Stomach (tissue), 8 donors: ENCODE measurements at regions not wholly inside any gene's neighbourhood (a gene's known extent, or its start where the extent isn't known, plus 50 kb on each side); places are given as distances from the start of the nearest gene placed in this dataset.
"Not testable (repeated sequence)": the region's sequence is repeated elsewhere in the genome, so short reads cannot be mapped to it uniquely, and the experiment has no call there.

Experiments
- DNase-seq, 2 donors: peaks; one replicate each; pipeline versions ENCODE4 v3.0.0 to v3.0.0-alpha.2; 2013 to 2019
- H3K27ac ChIP-seq, 5 donors: fragments of 200-600 bp in 4 of 5; sonication (generic) in 4 of 5; one replicate each; pipeline ENCODE4 v1.5.1; 2013 to 2019; ENCODE audit warnings: mild to moderate bottlenecking in 1 of 5, moderate library complexity in 1 of 5
- H3K27me3 ChIP-seq, 3 donors: fragments of 200-600 bp; sonication (generic); one replicate each; pipeline ENCODE4 v1.5.1; 2017 to 2019; ENCODE audit warnings: mixed run types in 1 of 3
- H3K36me3 ChIP-seq, 4 donors: fragments of 200-600 bp; sonication (generic); 1 replicate in 3 of 4; 2 replicates in 1 of 4; pipeline ENCODE4 v1.5.1; 2016 to 2019
- H3K4me1 ChIP-seq, 4 donors: fragments of 200-600 bp; sonication (generic); one replicate each; pipeline ENCODE4 v1.5.1; 2016 to 2019
- H3K4me3 ChIP-seq, 4 donors: fragments of 200-600 bp; sonication (generic) in 3 of 4; one replicate each; pipeline ENCODE4 v1.5.1; 2016 to 2019; ENCODE audit warnings: mild to moderate bottlenecking in 1 of 4
- H3K9me3 ChIP-seq, 4 donors: fragments of 200-600 bp; sonication (generic); one replicate each; pipeline ENCODE4 v1.5.1; 2016 to 2019
- CTCF ChIP-seq, 7 experiments: fragments of 450-650 bp in 4 of 7; fragments of 200-600 bp in 3 of 7; sonication (generic) in 3 of 7; IDR thresholded peaks; one replicate each; pipeline ENCODE4 v1.5.1; 2016 to 2019; ENCODE audit warnings: antibody characterized with exemption in 7 of 7, control low read depth in 2 of 7, mild to moderate bottlenecking in 1 of 7
- EP300 ChIP-seq: sonication (generic); formaldehyde crosslinking; IDR thresholded peaks from one replicate; pipeline ENCODE4 v1.6.1; 2017; ENCODE audit warnings: antibody characterized with exemption
- POLR2A ChIP-seq, 4 donors: fragments of 450-650 bp; IDR thresholded peaks; one replicate each; pipeline ENCODE4 v1.6.1; 2016; ENCODE audit warnings: antibody characterized with exemption in 4 of 4, control low read depth in 2 of 4, mild to moderate bottlenecking in 1 of 4, moderate library complexity in 1 of 4
- POLR2AphosphoS5 ChIP-seq, 3 donors: sonication (generic); formaldehyde crosslinking; IDR thresholded peaks; one replicate each; pipeline ENCODE4 v1.6.1; 2016; ENCODE audit warnings: antibody characterized with exemption in 3 of 3
- WGBS, 5 donors: extraction: QIAGEN DNeasy Blood & Tissue Kit in 3 of 5; methylation state at CpG; one replicate each; pipeline versions ENCODE4 v1.1.5 to v1.1.7; 2013 to 2018; 5-methylcytosine and 5-hydroxymethylcytosine counted together
- intact Hi-C: fragments of 100-400 bp; cut with DNase I; formaldehyde crosslinking; loops from one replicate; pipeline ENCODE4 v1.15.1; 2023; ENCODE audit warnings: low total_unique reads
- donor health status: healthy with polysubstance abuse.
- donor health status: Bipolar disorder and iron deficiency.
- donor health status: healthy.

- Histone ChIP-seq H3K36me3 (no peaks in the 10 kb centered on the region), H3K9me3 (no peaks in the 10 kb centered on the region), H3K4me3 (no peak overlapping the region), H3K27me3 (no peaks in the 10 kb centered on the region), H3K27ac (no peak overlapping the region), H3K4me1 (no peaks in the 10 kb centered on the region)
- 58 to 72% (median 64%) methylated on average over 3 of the region's 3 CpGs for WGBS, 5 donors
- no peak for DNase-seq
- TF ChIP-seq EP300 (no peak), POLR2AphosphoS5 (IDR thresholded peaks at IDR 0.05) (no peak), CTCF (IDR thresholded peaks at IDR 0.05) (no peak), POLR2A (IDR thresholded peaks at IDR 0.05) (no peak)
- intact Hi-C loops: no loop called here
Observed at GRCh38 chr1:224558904-224559303, 57.2 kb upstream of the CNIH3 start.

GRCh38 chr1:224559981-224560728 lies 56.0 kb upstream of the CNIH3 start:
- intact Hi-C loops: no loop called here
- Histone ChIP-seq H3K4me1 (no peaks in the 10 kb centered on the region), H3K9me3 (no peaks in the 10 kb centered on the region), H3K36me3 (no peaks in the 10 kb centered on the region), H3K4me3 (no peak overlapping the region), H3K27me3 (no peaks in the 10 kb centered on the region), H3K27ac (no peak overlapping the region)
- TF ChIP-seq EP300 (no peak), CTCF (IDR thresholded peaks at IDR 0.05) (no peak), POLR2AphosphoS5 (IDR thresholded peaks at IDR 0.05) (no peak), POLR2A (IDR thresholded peaks at IDR 0.05) (no peak)
- 79 to 94% (median 84%) methylated on average over 5 of the region's 5 CpGs for WGBS, 5 donors
- DNase-seq: no peak

GRCh38 chr1:224562881-224563280 lies 53.2 kb upstream of the CNIH3 start:
- H3K27me3 ChIP-seq, H3K4me1 ChIP-seq, H3K4me3 ChIP-seq, H3K9me3 ChIP-seq, H3K36me3 ChIP-seq, intact Hi-C loops, DNase-seq, H3K27ac ChIP-seq: not testable (repeated sequence)

- Histone ChIP-seq H3K9me3 (no peaks in the 10 kb centered on the region), H3K4me1 (no peaks in the 10 kb centered on the region), H3K27me3 (no peaks in the 10 kb centered on the region), H3K36me3 (no peaks in the 10 kb centered on the region), H3K27ac (no peak overlapping the region), H3K4me3 (no peak overlapping the region)
- no peak for TF ChIP-seq EP300
- no peak for DNase-seq
- intact Hi-C loops: no loop called here
- WGBS, 5 donors: 67 to 89% (median 79%) methylated on average over 1 of the region's 1 CpG
Observed at GRCh38 chr1:224563666-224564065, 52.5 kb upstream of the CNIH3 start.

- Histone ChIP-seq H3K4me1 (no peaks in the 10 kb centered on the region), H3K9me3 (no peaks in the 10 kb centered on the region), H3K27ac (no peak overlapping the region), H3K36me3 (no peaks in the 10 kb centered on the region), H3K4me3 (no peak overlapping the region), H3K27me3 (no peaks in the 10 kb centered on the region)
- intact Hi-C loops: no loop called here
- 83 to 92% (median 87%) methylated on average over 3 of the region's 3 CpGs for WGBS, 5 donors
- no peak for TF ChIP-seq POLR2A (IDR thresholded peaks at IDR 0.05)
- no peak for TF ChIP-seq EP300
- no peak for TF ChIP-seq CTCF (IDR thresholded peaks at IDR 0.05)
- no peak for TF ChIP-seq POLR2AphosphoS5 (IDR thresholded peaks at IDR 0.05)
- DNase-seq: no peak
Observed at GRCh38 chr1:224564454-224565084, 51.5 kb upstream of the CNIH3 start.
